Erythroblast (primary cell): ENCODE measurements at regions not wholly inside any gene's neighbourhood (a gene's known extent, or its start where the extent isn't known, plus 50 kb on each side); places are given as distances from the start of the nearest gene placed in this dataset.

Experiments used
- GATA1 ChIP-seq: IDR thresholded peaks from 2 replicates; pipeline ENCODE4 v1.6.1; 2011; ENCODE audit warnings: low read depth, mild to moderate bottlenecking, control low read depth, low read length, moderate library complexity
- POLR2A ChIP-seq: IDR thresholded peaks from 2 replicates; pipeline ENCODE4 v1.6.1; 2011; ENCODE audit warnings: mild to moderate bottlenecking, low read length

DNA sequence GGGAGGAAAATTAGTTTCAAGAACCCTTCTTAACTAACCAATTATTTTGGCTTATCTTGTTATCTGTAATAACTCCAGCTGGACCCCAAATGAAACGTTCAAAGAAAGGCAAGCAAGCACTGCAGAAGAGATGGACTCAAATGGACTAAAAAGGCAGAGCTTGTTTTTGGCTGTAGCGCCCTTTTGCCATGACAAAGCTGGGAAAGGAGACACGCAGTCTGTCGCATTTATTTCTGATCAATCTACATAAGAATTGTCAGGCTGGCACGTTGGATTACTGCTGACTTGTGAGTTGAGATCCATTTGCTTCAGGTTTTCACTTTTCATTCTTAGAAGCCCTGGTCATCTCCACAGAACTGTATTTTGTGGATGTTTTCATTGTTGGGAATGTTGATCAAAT, 402.9 kb downstream of the TMEM182 start:
- TF ChIP-seq POLR2A (no peak), GATA1 (no peak)
